ENCODE measurements at regions not wholly inside any gene's neighbourhood (a gene's known extent, or its start where the extent isn't known, plus 50 kb on each side); places are given as distances from the start of the nearest gene placed in this dataset.

DNA sequence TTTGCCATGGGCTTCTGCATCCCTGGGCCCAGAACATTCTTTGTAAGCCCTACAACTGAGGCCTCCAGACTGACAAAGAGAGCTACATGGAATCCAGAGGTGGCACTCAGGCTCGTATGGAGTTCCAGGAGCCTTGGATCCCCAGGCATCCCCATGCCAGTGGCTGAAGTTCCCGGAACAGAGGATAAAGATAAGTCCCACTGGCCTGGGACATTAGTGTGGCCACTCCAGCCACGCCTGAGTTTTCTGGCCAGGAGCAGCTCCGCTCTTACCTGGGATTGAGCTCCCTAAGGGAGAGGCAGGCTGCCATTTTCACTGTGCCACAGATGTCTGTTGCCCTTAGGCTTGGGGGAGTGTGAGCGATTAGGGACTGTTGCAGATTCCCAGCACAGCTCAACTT, 656.3 kb upstream of the FAM174A start:
- Histone ChIP-seq H3K4me2 (no peak overlapping the region), H3K4me3 (ENCODE audit: low read depth in 2 of 2, low read length in 1 of 2) (no peak overlapping the region), H4K20me1 (ENCODE audit: insufficient read depth) (no peaks in the 10 kb centered on the region), H3K79me2 (ENCODE audit: insufficient read depth) (no peaks in the 10 kb centered on the region), H3F3A (replicated peaks; ENCODE audit: insufficient read depth) (no peaks in the 10 kb centered on the region), H3K27ac (ENCODE audit: low read depth in 2 of 2, low read length in 1 of 2) (no peak overlapping the region), H3K4me1 (ENCODE audit: control insufficient read depth in 1 of 2, insufficient read depth in 2 of 2, low read depth in 1 of 2, low read length in 1 of 2) (no peaks in the 10 kb centered on the region), H3K9me3 (no peaks in the 10 kb centered on the region), H3K27me3 (ENCODE audit: insufficient read depth) (peaks cover 4% of the 10 kb centered on the region; the same call in 1 of the 2 replicates), H3K36me3 (replicated peaks in 1 of 2; ENCODE audit: control insufficient read depth in 1 of 2, insufficient read depth in 2 of 2, low read length in 1 of 2) (no peaks in the 10 kb centered on the region), H3K9me2 (no peaks in the 10 kb centered on the region), H2AFZ (ENCODE audit: low read depth) (no peak overlapping the region), H3K9ac (no peak overlapping the region)
- TF ChIP-seq YY1 (IDR thresholded peaks at IDR 0.05; ENCODE audit: low read depth) = no peak
- TF ChIP-seq JUND (IDR thresholded peaks at IDR 0.05) = no peak
- no peak for TF ChIP-seq POLR2AphosphoS5 (IDR thresholded peaks at IDR 0.05; ENCODE audit: low read depth, low read length)
- TF ChIP-seq, protein P1, sequence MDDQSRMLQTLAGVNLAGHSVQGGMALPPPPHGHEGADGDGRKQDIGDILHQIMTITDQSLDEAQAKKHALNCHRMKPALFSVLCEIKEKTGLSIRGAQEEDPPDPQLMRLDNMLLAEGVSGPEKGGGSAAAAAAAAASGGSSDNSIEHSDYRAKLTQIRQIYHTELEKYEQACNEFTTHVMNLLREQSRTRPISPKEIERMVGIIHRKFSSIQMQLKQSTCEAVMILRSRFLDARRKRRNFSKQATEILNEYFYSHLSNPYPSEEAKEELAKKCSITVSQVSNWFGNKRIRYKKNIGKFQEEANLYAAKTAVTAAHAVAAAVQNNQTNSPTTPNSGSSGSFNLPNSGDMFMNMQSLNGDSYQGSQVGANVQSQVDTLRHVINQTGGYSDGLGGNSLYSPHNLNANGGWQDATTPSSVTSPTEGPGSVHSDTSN (IDR thresholded peaks at IDR 0.05) = no peak
- TF ChIP-seq, protein P2, sequence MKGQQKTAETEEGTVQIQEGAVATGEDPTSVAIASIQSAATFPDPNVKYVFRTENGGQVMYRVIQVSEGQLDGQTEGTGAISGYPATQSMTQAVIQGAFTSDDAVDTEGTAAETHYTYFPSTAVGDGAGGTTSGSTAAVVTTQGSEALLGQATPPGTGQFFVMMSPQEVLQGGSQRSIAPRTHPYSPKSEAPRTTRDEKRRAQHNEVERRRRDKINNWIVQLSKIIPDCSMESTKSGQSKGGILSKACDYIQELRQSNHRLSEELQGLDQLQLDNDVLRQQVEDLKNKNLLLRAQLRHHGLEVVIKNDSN (IDR thresholded peaks at IDR 0.05; ENCODE audit: borderline replicate concordance, low read depth) = no peak
- TF ChIP-seq FOXJ3 (CRISPR knock-in tag; IDR thresholded peaks at IDR 0.05) = no peak
- TF ChIP-seq EZH2phosphoT487 (IDR thresholded peaks at IDR 0.05; ENCODE audit: borderline replicate concordance, low read depth) = no peak
- TF ChIP-seq RFX5 (IDR thresholded peaks at IDR 0.05; ENCODE audit: low read length) = no peak
- TF ChIP-seq, protein P3, sequence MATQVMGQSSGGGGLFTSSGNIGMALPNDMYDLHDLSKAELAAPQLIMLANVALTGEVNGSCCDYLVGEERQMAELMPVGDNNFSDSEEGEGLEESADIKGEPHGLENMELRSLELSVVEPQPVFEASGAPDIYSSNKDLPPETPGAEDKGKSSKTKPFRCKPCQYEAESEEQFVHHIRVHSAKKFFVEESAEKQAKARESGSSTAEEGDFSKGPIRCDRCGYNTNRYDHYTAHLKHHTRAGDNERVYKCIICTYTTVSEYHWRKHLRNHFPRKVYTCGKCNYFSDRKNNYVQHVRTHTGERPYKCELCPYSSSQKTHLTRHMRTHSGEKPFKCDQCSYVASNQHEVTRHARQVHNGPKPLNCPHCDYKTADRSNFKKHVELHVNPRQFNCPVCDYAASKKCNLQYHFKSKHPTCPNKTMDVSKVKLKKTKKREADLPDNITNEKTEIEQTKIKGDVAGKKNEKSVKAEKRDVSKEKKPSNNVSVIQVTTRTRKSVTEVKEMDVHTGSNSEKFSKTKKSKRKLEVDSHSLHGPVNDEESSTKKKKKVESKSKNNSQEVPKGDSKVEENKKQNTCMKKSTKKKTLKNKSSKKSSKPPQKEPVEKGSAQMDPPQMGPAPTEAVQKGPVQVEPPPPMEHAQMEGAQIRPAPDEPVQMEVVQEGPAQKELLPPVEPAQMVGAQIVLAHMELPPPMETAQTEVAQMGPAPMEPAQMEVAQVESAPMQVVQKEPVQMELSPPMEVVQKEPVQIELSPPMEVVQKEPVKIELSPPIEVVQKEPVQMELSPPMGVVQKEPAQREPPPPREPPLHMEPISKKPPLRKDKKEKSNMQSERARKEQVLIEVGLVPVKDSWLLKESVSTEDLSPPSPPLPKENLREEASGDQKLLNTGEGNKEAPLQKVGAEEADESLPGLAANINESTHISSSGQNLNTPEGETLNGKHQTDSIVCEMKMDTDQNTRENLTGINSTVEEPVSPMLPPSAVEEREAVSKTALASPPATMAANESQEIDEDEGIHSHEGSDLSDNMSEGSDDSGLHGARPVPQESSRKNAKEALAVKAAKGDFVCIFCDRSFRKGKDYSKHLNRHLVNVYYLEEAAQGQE (IDR thresholded peaks at IDR 0.05; ENCODE audit: low read depth, low read length) = no peak
- no peak for TF ChIP-seq NRF1 (IDR thresholded peaks at IDR 0.05; ENCODE audit: low read depth, low read length)
- TF ChIP-seq, protein P4, sequence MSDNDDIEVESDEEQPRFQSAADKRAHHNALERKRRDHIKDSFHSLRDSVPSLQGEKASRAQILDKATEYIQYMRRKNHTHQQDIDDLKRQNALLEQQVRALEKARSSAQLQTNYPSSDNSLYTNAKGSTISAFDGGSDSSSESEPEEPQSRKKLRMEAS (IDR thresholded peaks at IDR 0.05; ENCODE audit: low read depth) = no peak
- TF ChIP-seq MXI1 (IDR thresholded peaks at IDR 0.05; ENCODE audit: low read depth, low read length) = no peak
- no peak for TF ChIP-seq FOSL2 (IDR thresholded peaks at IDR 0.05; ENCODE audit: borderline replicate concordance, low read depth)
- 10% methylated on average over 5 of the region's 5 CpGs for WGBS (ENCODE audit: low lambda C conversion rate)
- ChIA-PET CTCF (no interaction called here), POLR2A (no interaction called here)
- DNase-seq = no peak

DNA sequence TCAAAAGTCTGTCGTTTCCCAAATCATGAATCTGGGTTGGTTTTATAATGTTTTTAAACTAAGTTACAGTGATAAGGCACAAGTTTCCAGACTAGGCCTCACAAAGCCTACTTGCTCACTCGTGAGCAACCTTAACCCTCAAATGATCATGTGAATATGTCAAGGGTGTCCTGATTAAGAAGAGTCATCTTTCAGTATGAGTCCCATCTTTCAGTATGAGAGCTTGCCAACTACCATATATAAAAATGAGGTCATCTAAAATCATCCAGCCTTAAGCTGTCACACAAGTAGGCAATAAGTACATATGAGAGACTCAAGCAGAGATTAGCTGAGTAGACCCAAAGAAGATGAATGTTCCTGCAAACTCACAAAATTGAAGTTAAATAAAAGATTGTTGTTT, 668.4 kb upstream of the FAM174A start:
- no peaks in the 10 kb centered on the region; the same call in 1 of the 2 replicates for H3K9me3 ChIP-seq
- no peaks in the 10 kb centered on the region for H3F3A ChIP-seq (replicated peaks; ENCODE audit: insufficient read depth)
- no peak overlapping the region for H3K4me3 ChIP-seq (ENCODE audit: low read depth in 2 of 2, low read length in 1 of 2)
- 0% methylated on average over 2 of the region's 2 CpGs for WGBS (ENCODE audit: low lambda C conversion rate)
- H3K4me1 ChIP-seq (ENCODE audit: control insufficient read depth in 1 of 2, insufficient read depth in 2 of 2, low read depth in 1 of 2, low read length in 1 of 2) = no peaks in the 10 kb centered on the region
- CTCF ChIA-PET = no interaction called here
- H3K36me3 ChIP-seq (replicated peaks in 1 of 2; ENCODE audit: control insufficient read depth in 1 of 2, insufficient read depth in 2 of 2, low read length in 1 of 2) = no peaks in the 10 kb centered on the region
- no peaks in the 10 kb centered on the region for H3K27me3 ChIP-seq (ENCODE audit: insufficient read depth)
- no peaks in the 10 kb centered on the region for H3K79me2 ChIP-seq (ENCODE audit: insufficient read depth)
- H3K27ac ChIP-seq (ENCODE audit: low read depth in 2 of 2, low read length in 1 of 2) = no peak overlapping the region
- H3K9ac ChIP-seq = no peak overlapping the region
- H3K9me2 ChIP-seq = no peaks in the 10 kb centered on the region
- no peak overlapping the region for H2AFZ ChIP-seq (ENCODE audit: low read depth)
- no peak for DNase-seq
- no peaks in the 10 kb centered on the region for H4K20me1 ChIP-seq (ENCODE audit: insufficient read depth)
- POLR2A ChIA-PET = no interaction called here
- no peak overlapping the region for H3K4me2 ChIP-seq
- TF ChIP-seq SMC3 (IDR thresholded peaks at IDR 0.05; ENCODE audit: low read depth, low read length) (no peak), RAD21 (IDR thresholded peaks at IDR 0.05; ENCODE audit: low read length) (no peak), RXRA (IDR thresholded peaks at IDR 0.05; ENCODE audit: borderline replicate concordance, low read depth) (no peak), EP300 (IDR thresholded peaks at IDR 0.05; ENCODE audit: borderline replicate concordance in 1 of 2, low read depth in 1 of 2, low read length in 1 of 2) (no peak), EZH2phosphoT487 (IDR thresholded peaks at IDR 0.05; ENCODE audit: borderline replicate concordance, low read depth) (no peak), YY1 (IDR thresholded peaks at IDR 0.05; ENCODE audit: low read depth) (no peak), MEF2A (IDR thresholded peaks at IDR 0.05; ENCODE audit: borderline replicate concordance, low read depth) (no peak), NRF1 (IDR thresholded peaks at IDR 0.05; ENCODE audit: low read depth, low read length) (no peak), FOXM1 (IDR thresholded peaks at IDR 0.05; ENCODE audit: low read depth) (no peak), FOSL2 (IDR thresholded peaks at IDR 0.05; ENCODE audit: borderline replicate concordance, low read depth) (no peak), SIN3A (IDR thresholded peaks at IDR 0.05; ENCODE audit: borderline replicate concordance, low read depth, low read length) (no peak), FOXJ3 (CRISPR knock-in tag; IDR thresholded peaks at IDR 0.05) (no peak), RFX5 (IDR thresholded peaks at IDR 0.05; ENCODE audit: low read length) (no peak)
- TF ChIP-seq, protein P5, sequence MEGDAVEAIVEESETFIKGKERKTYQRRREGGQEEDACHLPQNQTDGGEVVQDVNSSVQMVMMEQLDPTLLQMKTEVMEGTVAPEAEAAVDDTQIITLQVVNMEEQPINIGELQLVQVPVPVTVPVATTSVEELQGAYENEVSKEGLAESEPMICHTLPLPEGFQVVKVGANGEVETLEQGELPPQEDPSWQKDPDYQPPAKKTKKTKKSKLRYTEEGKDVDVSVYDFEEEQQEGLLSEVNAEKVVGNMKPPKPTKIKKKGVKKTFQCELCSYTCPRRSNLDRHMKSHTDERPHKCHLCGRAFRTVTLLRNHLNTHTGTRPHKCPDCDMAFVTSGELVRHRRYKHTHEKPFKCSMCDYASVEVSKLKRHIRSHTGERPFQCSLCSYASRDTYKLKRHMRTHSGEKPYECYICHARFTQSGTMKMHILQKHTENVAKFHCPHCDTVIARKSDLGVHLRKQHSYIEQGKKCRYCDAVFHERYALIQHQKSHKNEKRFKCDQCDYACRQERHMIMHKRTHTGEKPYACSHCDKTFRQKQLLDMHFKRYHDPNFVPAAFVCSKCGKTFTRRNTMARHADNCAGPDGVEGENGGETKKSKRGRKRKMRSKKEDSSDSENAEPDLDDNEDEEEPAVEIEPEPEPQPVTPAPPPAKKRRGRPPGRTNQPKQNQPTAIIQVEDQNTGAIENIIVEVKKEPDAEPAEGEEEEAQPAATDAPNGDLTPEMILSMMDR (IDR thresholded peaks at IDR 0.05) = no peak

Measured in SK-N-SH (cell line).